Suprapubic skin (tissue), 4 donors: ENCODE measurements at regions not wholly inside any gene's neighbourhood (a gene's known extent, or its start where the extent isn't known, plus 50 kb on each side); places are given as distances from the start of the nearest gene placed in this dataset.

Experiments used
- EP300 ChIP-seq: sonication (generic); formaldehyde crosslinking; IDR thresholded peaks from one replicate; pipeline ENCODE4 v1.6.1; 2017; ENCODE audit warnings: antibody characterized with exemption
- POLR2A ChIP-seq, 2 donors: fragments of 450-650 bp; IDR thresholded peaks; one replicate each; pipeline ENCODE4 v1.6.1; 2017; ENCODE audit warnings: antibody characterized with exemption in 2 of 2, mild to moderate bottlenecking in 2 of 2, moderate library complexity in 2 of 2
- POLR2AphosphoS5 ChIP-seq, 3 donors: sonication (generic); formaldehyde crosslinking; IDR thresholded peaks; one replicate each; pipeline ENCODE4 v1.6.1; 2017; ENCODE audit warnings: antibody characterized with exemption in 3 of 3
- TF ChIP-seq, protein P1 (sequence below), 2 donors: fragments of 200-600 bp in 1 of 2; fragments of 450-650 bp in 1 of 2; sonication (generic) in 1 of 2; IDR thresholded peaks; one replicate each; pipeline ENCODE4 v1.5.1; 2016 to 2019; ENCODE audit warnings: antibody characterized with exemption in 2 of 2, mild to moderate bottlenecking in 1 of 2, moderate library complexity in 1 of 2

DNA sequence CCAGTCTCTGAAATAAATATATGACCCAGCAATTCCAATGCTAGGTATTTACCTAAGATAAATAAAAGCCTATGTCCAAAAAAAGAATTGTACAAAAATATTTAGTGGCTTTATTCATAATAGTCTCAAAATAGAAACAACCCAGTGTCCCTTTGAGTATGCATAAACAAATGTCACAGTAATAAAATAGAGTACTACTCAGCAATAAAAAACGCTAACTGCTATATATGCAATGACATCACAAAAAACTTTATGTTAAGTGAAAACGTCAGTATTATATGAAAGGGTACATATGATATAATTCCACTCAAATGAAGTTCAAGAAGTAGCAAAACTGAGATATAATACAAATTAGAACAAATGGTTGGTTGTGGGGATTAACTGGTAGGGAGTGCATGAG is 286.5 kb upstream of the MAN1A1 start:
- TF ChIP-seq, protein P1, sequence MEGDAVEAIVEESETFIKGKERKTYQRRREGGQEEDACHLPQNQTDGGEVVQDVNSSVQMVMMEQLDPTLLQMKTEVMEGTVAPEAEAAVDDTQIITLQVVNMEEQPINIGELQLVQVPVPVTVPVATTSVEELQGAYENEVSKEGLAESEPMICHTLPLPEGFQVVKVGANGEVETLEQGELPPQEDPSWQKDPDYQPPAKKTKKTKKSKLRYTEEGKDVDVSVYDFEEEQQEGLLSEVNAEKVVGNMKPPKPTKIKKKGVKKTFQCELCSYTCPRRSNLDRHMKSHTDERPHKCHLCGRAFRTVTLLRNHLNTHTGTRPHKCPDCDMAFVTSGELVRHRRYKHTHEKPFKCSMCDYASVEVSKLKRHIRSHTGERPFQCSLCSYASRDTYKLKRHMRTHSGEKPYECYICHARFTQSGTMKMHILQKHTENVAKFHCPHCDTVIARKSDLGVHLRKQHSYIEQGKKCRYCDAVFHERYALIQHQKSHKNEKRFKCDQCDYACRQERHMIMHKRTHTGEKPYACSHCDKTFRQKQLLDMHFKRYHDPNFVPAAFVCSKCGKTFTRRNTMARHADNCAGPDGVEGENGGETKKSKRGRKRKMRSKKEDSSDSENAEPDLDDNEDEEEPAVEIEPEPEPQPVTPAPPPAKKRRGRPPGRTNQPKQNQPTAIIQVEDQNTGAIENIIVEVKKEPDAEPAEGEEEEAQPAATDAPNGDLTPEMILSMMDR (IDR thresholded peaks at IDR 0.05), result no peak
- TF ChIP-seq POLR2A (IDR thresholded peaks at IDR 0.05) (no peak), POLR2AphosphoS5 (IDR thresholded peaks at IDR 0.05) (no peak), EP300 (no peak)
